NCI-H345 (cell line): ENCODE measurements at regions not wholly inside any gene's neighbourhood (a gene's known extent, or its start where the extent isn't known, plus 50 kb on each side); places are given as distances from the start of the nearest gene placed in this dataset.
"Not testable (repeated sequence)": the region's sequence is repeated elsewhere in the genome, so short reads cannot be mapped to it uniquely, and the experiment has no call there.

Experiments used
- DNase-seq: peaks from one replicate; lab custom pipeline; 2025; lab: John Stamatoyannopoulos, UW

DNA sequence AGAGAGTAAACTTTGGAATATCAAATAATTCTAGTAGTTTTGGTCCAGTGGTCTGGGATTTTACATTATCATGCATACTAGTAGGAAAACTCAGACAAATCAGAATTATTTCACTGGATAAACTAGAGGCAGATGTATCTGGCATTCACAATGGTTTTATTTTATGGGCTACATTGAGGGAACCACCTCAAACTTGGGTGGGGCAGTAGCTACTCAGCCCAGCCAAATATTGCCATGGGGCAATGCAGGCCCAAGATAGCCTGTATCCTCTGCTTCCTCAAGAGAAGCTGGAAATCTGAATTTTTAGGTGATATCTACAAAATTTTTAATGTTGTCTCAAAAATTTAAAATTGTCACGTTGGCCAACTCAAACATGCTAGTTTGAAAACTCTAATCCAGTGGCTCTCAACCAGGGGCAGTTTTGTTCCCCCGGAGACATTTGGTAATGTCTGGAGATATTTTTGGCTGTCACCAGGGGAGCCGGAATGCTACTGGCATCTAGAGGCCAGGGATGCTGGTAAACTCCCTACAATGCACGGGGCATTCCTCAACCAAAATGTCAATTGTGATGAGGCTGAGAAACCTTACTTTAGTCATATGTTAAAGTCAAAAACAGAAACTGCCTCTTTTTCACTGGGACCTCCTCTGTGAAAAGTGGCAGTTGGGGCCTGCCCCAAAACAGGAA lies 172.8 kb upstream of the SPRED2 start:
- DNase-seq, result no peak

DNA sequence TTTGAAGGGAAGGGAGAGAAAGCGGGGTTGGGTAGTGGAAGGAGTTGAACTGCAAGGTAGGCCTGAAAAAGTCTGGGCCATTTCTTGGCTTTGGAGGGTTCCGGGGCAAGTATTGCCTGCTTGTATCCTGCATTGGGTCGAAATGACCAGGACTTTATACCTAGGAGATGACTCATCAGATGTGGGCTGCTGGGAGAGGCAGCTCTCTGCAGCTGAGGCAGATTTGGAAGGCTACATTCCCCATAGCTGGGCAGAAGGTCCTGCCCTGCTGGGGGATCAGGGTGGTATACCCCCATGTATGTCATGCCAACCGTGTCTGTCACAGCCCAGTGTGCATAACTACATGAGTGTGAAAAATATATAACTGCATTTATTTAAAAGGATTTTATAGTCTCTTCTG lies 171.8 kb upstream of the SPRED2 start:
- DNase-seq, result no peak

DNA sequence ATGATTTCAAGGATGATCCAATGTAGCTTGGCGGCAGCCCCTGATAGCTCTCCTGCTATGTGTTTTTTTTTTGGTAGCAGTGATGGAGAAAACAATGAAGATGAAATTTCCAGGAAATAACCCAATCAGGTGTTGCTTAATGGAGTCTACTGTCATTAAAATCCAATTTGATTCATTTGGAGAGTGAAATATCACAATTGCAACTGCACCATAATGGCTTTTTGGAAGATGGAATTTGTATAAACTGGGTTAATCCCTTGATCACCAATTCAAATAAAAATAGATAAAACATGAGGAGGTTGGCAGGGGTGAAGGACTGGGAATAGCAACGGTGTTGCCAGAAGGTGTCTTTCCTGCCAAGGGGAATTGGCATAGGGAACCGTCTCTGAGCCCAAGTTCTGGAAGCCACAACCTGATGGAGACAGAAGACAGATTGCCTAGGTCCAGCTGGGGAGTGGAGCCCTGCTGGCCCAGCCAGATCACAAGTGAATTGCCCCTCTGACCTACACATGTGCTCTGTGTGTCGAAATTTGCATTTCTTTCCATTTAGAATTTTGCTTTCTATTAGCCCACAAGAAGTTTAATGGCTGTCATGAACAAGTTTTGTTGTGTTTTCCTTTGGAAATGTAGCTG lies 170.3 kb upstream of the SPRED2 start:
- DNase-seq, result no peak

DNA sequence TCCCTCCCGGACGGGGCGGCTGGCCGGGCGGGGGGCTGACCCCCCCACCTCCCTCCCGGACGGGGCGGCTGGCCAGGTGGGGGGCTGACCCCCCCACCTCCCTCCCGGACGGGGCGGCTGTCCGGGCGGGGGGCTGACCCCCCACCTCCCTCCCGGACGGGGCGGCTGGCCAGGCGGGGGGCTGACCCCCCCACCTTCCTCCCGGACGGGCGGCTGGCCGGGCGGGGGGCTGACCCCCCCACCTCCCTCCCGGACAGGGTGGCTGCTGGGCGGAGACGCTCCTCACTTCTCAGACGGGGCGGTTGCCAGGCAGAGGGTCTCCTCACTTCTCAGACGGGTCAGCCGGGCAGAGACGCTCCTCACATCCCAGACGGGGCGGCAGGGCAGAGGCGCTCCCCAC lies 168.5 kb upstream of the SPRED2 start:
- DNase-seq, result not testable (repeated sequence)

DNA sequence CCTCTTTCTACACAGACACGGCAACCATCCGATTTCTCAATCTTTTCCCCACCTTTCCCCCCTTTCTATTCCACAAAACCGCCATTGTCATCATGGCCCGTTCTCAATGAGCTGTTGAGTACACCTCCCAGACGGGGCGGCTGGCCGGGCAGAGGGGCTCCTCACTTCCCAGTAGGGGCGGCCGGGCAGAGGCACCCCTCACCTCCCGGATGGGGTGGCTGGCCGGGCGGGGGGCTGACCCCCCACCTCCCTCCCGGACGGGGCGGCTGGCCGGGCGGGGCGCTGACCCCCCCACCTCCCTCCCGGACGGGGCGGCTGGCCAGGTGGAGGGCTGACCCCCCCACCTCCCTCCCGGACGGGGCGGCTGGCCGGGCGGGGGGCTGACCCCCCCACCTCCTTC lies 168.0 kb upstream of the SPRED2 start:
- not testable (repeated sequence) for DNase-seq

DNA sequence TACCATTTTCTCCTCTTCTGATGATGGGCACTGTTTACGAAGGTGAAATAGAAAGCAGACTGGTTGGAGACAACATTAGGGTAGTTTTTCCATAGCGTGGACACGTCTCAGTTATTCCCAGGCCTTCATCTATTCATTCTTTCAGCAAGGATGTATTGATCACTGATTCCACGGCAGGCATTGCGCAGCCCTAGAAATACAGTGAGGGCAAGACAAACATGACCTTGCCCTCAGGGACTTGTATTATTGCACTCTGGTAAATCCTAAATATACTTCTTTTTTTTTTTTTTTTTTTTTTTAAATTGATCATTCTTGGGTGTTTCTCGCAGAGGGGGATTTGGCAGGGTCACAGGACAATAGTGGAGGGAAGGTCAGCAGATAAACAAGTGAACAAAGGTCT lies 167.3 kb upstream of the SPRED2 start:
- DNase-seq, result no peak

DNA sequence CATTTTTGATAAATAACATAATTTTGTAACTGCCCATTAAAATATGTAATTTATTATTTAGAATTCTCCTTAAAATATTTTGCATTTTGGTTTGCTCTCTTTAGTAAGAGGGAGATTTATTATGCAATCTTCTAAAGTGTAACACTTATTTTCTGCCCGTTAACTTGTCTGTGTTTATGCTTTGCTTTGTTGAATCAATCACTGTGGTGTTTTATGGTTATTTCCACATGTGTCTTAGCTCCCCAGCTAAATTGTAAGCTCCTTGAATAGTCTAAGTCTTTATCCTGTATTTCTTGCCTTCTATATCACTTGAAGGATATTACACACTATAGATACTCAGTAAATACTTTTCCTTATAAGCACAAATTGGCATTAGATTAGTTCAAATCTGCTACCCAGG lies 166.6 kb upstream of the SPRED2 start:
- no peak for DNase-seq

DNA sequence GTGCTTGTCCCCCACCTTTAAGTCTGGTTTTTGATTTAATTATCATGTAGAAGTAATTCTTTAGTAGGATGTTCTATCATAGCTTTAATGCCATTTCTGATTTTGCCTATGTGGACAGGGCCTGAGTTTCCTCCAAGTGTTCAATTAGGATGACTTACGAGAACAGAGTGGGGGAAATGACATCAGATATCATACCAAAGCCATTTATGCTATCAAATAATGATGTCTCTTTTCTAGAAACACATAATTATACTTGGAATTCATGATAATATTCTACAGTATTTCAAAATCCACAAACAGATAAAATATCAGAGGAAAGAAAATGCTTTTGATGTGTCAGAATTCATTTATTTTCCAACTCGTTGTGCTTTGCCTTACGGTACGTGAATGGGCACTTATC lies 165.9 kb upstream of the SPRED2 start:
- DNase-seq, result no peak

DNA sequence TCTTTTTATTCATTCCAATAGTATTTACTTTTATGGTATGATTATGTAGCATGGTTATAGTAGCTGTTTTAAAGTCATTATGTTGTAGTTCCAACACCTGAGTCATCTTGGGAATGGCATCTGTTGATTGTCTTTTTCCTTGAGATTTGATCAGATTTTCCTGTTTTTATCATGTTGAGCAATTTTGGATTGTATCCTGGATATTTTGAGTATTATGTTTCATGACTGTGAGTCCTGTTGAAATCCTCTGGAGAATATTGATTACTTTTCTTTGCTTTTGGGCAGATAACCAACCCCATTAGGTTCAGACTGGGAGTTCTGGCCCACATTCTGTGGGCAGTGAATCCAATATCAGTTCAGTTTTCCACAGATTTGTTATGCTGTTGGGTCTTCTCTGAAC lies 163.2 kb upstream of the SPRED2 start:
- DNase-seq, result no peak

DNA sequence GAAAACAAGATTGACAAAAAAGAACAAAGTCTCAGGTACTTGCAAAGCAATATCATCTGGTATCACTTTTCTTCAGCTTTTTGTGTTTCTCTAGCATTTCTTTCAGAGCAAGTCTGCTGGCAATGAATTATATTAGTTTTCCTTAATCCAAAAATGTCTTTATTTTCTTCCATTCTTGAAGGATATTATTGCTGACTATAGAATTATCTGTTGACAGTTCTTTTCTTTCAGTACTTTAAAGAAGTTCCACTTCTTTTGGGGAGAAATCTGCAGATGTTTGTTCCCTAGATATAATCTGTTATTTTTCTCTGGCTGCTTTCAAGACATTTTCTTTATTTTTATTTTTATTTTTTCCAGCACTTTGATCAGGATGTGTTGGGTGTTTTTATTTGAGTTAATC lies 161.8 kb upstream of the SPRED2 start:
- DNase-seq, result no peak

DNA sequence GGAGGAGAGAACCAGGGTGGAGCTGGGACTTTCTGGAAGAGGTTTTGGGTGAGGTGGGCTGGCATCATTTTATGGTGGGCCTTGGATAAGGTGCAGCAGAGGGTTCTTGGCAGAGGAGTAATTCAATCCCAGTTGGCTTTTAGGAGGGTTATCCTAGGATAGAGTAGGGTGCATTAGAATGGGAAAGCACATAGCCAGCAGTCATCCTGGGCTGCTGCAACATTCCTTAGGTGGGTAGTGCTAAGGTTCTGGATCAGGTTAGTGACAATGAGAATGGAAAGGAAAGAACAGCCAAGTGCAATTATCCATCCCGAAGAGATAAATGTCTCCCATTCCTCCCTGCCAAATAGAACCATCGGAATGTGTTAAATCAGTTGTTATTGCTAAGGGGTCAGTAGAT lies 157.3 kb upstream of the SPRED2 start:
- DNase-seq, result no peak

DNA sequence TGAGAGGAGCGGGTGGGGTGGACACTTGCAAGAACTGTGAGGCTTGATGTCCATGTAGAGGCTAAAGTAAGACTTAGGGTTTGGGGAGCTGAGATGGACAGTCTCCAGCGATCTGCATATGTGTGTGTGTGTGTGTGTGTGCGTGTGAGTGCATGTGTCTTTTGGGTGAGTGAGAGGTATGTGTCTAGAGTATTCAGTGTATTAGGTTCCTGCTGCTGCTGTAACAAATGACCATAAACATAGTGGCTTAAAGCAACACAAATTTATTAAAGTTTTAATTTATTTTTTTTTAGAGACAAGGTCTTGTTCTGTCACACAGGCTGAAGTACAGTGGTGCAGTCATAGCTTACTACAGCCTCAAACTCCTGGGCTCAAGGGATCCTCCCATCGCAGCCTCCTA lies 155.4 kb upstream of the SPRED2 start:
- DNase-seq, result no peak

DNA sequence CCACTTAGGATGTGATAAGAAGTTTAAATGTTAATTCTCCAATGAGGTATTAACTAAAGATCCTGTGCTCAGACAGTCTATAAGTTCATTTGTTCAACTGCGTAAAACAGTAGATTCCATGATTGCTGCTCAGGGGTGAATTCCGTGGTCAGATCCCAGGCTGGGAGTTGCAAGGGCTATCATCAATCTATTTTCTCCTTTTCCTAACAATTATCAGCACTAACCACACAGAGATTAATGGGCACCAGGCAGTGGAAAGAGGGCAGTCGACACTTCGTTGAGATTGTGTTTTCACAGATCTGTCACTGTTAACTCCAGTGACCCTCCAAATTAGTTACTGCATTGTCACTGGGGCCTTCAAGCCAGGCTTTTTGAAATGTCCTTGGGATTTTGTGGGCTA lies 154.1 kb upstream of the SPRED2 start:
- no peak for DNase-seq

DNA sequence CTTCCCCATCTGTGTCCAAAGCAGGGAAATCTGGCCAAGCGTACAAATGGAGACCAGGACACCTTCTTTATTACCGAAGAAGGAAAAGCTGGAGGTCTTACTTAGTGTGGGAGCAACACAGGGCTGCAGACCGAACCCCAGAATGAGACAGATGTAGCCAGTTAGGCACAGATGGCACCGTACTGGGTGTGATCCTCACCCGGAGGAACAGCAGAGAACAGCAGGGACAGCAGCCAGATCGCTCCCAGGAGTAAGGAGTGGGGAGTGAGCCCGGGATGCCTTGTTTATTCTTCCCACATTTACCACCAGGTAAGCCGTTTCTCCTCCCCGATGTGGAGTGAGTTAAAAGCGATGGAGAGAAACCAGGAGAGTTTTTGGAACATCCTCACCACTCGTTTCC lies 150.7 kb upstream of the SPRED2 start:
- DNase-seq, result no peak

DNA sequence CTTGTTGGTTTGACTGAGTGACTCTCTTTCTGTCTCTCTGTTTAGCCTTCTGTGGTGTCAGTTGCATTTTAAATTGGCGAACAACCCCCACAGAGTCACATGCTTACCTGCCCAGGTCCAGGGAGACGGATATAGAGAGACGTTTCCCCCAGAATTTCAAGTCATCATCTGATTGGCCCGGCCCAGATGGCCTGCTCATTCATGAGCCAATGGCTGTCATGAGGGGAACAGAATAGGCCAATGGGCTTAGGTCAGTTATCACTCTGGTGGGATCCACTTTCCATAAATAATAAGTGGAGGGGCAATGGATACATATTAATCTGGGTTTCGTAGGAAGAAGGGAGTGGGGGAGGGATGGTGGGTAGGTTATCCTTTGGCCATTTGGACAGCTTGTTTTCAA lies 150.0 kb upstream of the SPRED2 start:
- DNase-seq, result no peak

DNA sequence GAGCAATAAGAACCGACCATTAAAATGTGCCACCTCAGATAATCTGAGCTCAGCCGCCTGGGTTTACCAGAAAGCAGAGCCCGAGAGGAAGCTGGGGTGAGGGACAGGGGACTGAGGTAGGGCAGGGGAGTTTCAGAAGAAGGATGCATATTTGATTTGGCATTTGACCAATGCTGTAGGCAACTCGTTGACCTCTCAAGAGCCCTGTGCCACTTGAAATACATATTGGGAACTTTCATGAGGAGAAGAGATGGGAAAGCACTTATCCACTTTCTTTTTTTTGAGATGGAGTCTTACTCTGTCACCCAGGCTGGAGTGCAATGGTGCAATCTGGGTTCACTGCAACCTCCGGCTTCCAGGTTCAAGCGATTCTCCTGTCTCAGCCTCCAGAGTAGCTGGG lies 148.4 kb upstream of the SPRED2 start:
- no peak for DNase-seq

DNA sequence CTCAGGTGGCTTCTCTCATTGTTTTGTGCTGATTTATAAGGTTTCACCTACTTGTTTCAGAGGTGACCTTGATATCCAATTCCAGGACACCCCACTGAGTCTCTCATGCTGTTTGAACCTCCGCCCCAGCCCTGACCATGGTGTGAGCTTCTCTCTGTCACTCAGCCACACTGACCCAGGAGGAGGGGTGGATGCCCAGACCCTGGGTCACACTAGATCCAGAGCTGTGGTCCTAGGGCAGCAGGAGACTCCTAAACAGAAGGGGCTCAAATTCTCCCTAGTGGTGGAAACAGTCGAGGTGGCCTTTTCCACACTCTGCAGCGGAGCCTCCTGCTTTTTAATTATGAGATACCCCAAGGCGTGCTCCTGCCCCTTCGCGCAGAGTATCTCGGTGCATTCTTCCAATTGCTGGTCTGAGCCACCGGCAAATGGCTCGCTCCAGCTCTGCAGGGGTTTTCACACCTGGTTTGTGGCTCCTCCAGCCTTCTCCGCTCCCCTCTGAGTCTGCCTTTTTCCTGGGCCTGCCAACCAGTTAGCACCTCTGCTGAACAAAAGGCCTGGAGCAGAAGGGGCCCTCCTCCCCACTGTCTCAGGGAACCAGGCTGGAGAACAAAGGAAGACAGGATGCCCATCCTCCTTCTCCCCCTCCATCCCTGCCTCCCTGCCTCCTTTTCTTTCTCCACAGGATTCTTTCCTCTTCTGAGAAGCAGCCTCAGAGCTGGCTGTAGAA lies 147.3 kb upstream of the SPRED2 start:
- DNase-seq, result no peak

DNA sequence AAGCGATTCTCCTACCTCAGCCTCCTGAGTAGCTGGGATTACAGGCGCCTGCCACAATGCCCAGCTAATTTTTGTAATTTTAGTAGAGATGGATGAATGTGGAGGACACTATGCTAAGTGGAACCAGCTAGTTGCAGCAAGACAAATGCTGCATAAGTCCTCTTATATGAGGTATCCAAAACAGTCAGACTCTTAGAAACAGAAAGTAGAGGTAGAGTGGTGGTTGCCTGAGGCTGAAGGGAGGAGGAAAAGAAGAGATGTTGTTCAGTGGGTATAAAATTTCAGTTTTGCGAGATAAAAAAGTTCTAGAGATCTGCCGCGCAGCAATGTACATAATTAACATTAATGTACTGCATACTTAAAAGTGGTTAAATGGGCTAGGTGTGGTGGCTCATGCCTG lies 145.3 kb upstream of the SPRED2 start:
- DNase-seq, result no peak

DNA sequence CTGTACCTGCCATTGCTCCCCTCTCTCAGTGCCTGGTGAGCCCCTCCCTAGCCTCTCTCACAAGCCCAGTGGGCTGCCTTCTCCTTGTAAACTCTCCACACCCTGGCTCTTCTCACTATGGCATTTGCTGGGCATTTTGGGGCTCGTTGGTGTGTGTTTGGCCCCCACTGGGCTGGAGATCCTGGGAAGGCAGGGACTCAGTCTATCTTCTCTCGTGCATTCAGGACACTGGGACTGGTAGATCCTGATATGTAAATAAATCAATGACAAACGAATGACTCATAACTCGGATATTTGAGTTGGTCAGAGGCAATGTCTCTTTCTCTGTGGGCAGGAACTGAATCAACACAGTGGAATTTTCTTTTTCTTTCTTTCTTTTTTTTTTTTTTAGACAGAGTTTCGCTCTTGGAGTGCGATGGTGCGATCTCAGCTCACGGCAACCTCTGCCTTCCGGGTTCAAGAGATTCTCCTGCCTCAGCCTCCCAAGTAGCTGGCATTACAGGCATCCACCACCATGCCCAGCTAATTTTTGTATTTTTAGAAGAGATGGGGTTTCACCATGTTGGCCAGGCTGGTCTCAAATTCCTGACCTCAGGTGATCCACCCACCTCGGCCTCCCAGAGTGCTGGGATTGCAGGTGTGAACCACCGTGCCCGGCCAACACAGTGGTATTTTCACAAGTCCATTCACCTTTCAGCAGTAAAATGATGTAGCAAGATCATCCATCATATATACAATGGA lies 144.6 kb upstream of the SPRED2 start:
- DNase-seq, result no peak

DNA sequence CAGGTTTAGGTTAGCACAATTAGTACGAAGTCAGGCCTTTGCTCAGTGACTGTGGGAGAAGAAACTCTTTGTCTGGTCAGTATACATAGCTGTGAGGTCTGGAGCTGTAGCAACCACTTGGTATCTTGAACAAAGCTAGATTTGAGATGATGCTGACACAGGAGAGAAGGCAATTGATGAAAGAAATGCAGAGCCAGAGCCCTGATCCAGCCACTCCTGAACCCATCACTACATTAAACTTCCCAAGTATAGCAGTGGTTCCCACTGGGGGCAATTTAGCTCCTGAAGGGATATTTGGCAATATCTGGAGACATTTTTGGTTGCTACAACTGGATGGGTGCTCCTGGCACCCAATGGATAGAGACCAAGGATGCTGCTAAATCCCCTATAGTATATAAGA lies 143.9 kb upstream of the SPRED2 start:
- no peak for DNase-seq

DNA sequence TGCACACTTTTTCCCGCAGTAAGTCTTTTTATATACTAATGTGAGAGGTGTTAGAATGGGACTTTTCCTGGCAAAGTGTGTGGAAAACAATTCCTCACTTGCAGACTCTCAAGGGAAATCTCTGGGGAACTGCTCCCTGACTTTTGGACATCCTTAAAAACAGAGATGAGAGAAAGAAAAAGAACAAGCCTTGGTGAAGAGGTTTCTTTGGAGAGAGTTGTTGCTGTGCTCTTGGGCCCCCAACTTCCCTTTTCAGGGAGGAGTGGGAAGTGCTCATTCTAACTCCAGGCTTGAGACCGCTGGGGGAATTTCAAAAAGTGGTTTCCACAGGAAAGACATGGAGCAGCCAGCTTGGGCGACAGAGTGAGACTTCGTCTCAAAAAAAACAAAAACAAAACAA lies 142.6 kb upstream of the SPRED2 start:
- DNase-seq, result no peak

DNA sequence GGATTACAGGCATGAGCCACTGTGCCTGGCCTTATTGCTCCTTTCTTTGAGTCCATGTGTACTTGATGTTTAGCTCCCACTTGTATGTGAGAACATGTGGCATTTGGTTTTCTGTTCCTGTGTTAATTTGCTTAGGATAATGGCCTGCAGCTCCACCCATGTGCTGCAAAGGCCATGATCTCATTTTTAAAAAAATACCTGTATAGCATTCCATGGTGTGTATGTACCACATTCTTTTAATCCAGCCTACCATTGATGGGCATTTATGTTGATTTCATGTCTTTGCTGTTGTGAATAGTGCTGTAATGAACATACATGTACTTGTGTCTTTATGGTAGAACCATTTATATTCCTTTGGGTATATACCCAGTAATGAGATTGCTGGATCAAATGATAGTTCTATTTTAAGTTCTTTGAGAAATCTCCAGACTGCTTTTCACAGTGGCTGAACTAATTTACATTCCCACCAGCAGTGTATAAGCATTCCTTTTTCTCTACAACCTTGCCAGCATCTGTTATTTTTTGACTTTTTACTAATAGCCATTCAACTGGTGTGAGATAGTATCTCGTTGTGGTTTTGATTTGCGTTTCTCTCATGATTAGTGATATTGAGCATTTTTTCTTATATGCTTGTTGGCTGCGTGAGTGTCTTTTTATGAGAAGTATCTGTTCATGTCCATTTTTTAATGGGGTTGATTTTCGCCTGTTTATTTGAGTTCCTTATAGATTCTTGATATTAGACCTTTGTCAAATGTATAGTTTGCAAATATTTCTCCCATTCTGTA lies 136.4 kb upstream of the SPRED2 start:
- DNase-seq, result not testable (repeated sequence)
